Fibroblast of the aortic adventitia (primary cell): ENCODE measurements at regions not wholly inside any gene's neighbourhood (a gene's known extent, or its start where the extent isn't known, plus 50 kb on each side); places are given as distances from the start of the nearest gene placed in this dataset.

Source experiments
- DNase-seq: peaks from one replicate; pipeline ENCODE4 v3.0.0-alpha.2; 2010; ENCODE audit warnings: low read depth
- H3K4me3 ChIP-seq: 2 replicates; pipeline ENCODE4 v1.5.1; 2011; ENCODE audit warnings: low read depth, mild to moderate bottlenecking, control low read depth, low read length, moderate library complexity
- TF ChIP-seq, protein P1 (sequence below): IDR thresholded peaks from 2 replicates; pipeline ENCODE4 v1.5.1; 2011; ENCODE audit warnings: mild to moderate bottlenecking, low read length, control low read depth, inconsistent platforms; ENCODE audit not compliant: insufficient read depth

DNA sequence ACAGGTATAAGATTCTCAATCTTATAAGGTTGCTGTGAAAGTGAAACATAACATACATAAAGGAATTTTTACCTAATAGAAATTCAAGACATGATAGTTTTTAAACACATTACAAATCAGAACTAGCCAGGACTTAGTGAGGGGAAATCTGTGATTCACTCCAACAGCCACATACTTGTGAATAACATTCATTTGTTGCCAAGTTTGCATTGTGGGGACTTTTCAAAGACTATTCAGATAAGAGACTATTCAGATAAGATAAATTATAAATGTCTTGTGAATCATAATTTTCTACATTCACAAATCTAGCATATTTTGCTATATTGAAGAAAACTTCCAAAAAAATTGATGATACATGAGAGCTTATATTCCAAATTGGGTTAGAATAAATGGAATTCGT lies 345.3 kb upstream of the CDH20 start:
- DNase-seq = peak; percentile 88
- no peak overlapping the region for H3K4me3 ChIP-seq
- TF ChIP-seq, protein P1, sequence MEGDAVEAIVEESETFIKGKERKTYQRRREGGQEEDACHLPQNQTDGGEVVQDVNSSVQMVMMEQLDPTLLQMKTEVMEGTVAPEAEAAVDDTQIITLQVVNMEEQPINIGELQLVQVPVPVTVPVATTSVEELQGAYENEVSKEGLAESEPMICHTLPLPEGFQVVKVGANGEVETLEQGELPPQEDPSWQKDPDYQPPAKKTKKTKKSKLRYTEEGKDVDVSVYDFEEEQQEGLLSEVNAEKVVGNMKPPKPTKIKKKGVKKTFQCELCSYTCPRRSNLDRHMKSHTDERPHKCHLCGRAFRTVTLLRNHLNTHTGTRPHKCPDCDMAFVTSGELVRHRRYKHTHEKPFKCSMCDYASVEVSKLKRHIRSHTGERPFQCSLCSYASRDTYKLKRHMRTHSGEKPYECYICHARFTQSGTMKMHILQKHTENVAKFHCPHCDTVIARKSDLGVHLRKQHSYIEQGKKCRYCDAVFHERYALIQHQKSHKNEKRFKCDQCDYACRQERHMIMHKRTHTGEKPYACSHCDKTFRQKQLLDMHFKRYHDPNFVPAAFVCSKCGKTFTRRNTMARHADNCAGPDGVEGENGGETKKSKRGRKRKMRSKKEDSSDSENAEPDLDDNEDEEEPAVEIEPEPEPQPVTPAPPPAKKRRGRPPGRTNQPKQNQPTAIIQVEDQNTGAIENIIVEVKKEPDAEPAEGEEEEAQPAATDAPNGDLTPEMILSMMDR = no peak

DNA sequence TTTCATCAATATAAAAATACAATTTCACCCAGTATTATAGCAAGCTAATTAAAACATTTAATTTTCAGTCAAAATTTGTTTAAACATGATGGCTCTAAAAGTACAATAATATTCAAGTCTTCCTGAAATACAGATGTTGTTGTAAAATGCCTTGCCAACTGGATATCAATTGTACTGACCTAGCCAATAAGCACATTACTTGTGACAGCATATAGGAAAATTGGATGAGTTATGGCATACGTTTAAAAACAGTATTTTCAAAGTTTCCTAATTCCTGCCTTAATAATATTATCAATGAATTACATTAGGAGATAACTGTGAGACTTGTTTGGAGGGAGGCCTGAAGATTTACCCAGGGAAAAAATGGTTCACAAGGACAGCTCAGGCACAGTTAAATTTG lies 336.9 kb upstream of the CDH20 start:
- TF ChIP-seq, protein P1 = no peak
- no peak overlapping the region for H3K4me3 ChIP-seq

DNA sequence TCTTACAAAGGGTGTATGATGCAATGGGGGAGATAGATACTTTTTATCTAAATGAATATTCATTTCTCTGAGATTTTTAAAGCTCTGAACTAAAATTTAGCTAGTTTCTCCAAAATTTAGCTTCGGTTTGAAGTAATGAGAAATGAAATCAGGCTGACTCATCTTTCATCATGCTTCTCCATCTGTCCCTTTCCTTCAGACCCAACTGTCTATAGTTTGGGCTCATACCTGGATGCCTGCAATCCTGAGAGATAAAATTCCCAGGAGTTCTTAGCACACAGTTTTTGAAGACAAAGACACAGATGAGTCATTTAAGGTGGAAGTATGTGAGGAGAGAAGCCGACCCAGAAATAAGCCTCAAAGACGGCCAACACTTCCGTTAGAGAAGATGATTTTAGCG lies 336.4 kb upstream of the CDH20 start:
- TF ChIP-seq, protein P1 = no peak
- DNase-seq = no peak
- no peak overlapping the region for H3K4me3 ChIP-seq

More for the DNA sequence above, 336.9 kb upstream of the CDH20 start:
- DNase-seq = peak; percentile 11

DNA sequence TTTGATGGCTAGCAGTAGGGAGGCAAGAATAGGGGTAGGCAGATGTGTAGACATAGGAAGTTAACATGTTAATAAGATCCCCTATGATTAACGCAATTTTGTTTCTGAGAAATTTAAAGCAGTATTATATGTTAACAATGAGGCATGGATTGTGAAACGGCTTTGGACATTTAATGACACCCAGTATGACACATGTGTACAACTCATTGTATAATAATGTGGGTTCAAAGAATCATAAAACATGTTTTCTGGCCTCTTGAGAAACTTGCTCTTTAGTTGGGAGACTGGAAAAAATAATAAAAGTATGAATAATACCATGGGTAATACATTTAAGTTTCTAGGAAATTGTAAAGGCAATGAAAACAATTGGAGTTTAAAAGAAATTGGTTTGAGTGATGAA lies 332.1 kb upstream of the CDH20 start:
- no peak overlapping the region for H3K4me3 ChIP-seq
- no peak for DNase-seq
- TF ChIP-seq, protein P1 = no peak

DNA sequence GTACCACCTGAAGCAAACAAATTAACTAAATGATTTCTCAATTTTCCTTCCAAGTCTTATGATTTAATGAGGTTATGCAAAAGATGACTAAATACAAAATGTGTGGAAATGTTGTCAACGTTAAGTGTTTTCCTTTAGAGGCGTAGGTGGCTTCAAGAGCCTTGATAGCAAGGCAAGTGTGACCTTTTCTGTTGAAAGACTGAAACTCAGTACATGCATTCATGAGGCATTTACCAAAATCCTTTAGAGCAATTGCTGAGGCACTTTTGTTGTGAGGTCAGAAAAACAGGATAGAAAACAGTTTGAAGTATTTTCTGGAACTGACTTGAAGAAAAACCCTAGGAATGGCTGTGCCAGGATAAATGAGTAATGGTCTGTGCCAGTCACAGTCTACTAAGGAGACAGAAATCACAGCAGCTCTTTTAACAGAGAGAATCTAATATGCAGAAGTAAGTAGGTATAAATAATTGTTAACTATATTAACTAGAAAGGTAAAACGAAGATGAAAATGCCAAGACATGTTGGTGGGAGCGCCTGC lies 326.5 kb upstream of the CDH20 start:
- TF ChIP-seq, protein P1 = no peak
- DNase-seq = no peak

DNA sequence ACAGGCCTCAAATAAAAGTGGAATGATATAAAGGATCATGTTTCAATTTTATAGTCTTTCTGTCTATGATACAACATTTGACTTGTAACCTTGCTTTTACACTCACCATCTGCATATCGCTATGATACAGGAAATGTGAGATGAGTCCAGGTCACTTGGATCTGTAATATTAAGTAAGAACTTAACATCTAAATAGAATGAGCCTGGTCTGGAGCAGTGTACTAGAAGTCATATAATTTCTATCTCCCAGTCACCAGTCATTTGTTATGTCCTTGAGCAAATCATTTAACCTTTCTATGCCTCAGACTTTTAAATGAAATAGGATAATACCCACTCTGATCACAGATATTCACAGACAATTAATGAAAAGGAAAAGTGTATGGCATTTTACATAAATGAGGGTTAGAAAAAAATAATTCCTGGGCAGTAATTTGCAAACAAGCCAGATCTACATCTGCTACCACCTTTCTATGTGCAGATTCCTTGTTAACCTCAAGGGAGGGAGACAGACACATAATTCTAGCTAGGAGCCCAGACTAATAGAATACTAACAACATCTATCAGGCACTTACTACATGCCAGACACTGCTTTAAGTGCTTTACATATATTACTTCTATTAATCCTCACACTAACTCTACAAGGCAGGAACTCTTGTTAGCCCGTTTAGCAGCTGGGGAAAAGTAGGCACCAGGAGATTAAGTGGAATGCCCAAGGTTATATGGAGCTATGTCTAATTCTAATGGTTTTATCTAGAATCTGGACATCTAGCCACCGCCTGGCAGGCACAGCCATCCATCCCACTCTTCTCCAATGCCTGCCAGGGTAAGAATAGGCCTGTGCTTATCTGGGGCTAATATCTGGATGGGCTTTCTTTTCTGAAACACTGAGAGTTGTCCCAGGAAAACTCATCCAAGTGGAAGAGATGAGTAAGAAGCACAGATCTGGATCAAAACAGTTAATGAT lies 313.6 kb upstream of the CDH20 start:
- no peak for DNase-seq
- TF ChIP-seq, protein P1 = no peak

More for the DNA sequence above, 326.5 kb upstream of the CDH20 start:
- H3K4me3 ChIP-seq = no peak overlapping the region

More for the DNA sequence above, 313.6 kb upstream of the CDH20 start:
- H3K4me3 ChIP-seq = no peak overlapping the region
